GM23248 (cell line): ENCODE measurements at regions not wholly inside any gene's neighbourhood (a gene's known extent, or its start where the extent isn't known, plus 50 kb on each side); places are given as distances from the start of the nearest gene placed in this dataset.

Source experiments
- EZH2 ChIP-seq: fragments of 200-600 bp; sonication (generic); IDR thresholded peaks from 2 replicates; pipeline ENCODE4 v1.6.1; 2018; ENCODE audit warnings: antibody characterized with exemption, mild to moderate bottlenecking; ENCODE audit not compliant: insufficient read depth, poor library complexity, severe bottlenecking
- EZH2phosphoT487 ChIP-seq: fragments of 200-600 bp; sonication (generic); IDR thresholded peaks from 2 replicates; pipeline ENCODE4 v1.6.1; 2018; ENCODE audit warnings: antibody characterized with exemption, moderate library complexity, mild to moderate bottlenecking, low read depth; ENCODE audit not compliant: insufficient read depth

DNA sequence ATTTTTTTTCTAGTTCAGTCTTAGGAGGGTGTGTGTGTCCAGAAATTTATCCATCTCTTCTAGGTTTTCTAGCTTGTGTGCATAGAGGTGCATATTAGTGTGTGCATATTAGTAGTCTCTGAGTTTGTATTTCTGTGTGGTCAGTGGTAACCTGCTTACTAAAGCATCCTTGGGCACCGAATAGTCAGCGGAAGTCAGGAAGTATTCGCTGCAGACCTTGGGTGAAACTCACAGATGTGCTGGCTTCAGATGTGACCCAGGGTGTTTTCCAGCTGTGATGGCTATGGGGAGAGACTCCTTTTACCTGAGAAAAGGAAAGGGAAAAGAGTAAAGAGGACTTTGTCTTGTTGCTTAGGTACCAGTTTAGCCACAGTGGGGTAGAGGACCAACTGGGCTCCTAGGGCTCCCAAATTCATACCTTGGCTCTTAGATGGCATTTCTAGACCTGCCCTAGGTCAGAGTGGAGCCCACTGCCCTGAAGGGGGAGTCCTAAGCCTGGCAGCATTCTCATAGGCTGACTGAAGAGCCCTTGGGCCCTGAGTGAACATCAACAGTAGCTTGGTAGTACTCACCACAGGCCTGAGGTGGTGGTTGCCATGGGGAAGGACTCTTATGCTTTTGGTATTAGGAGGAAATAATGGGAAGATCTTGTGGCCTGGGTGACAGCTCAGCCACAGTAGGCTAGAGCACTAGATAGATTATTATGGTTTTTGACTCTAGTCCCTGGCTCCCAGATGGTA is 286.0 kb upstream of the ZPLD1 start:
- no peak for TF ChIP-seq EZH2
- TF ChIP-seq EZH2phosphoT487: no peak
